Activated CD8-positive, alpha-beta T cell treated with anti-CD3 and anti-CD28 coated beads for 36 hours (primary cell): ENCODE measurements at regions not wholly inside any gene's neighbourhood (a gene's known extent, or its start where the extent isn't known, plus 50 kb on each side); places are given as distances from the start of the nearest gene placed in this dataset.

Source experiments
- ATAC-seq: fragments of 200-7000 bp; cut with Tn5 transposase; one replicate; pipeline ENCODE4 v1.10.0; 2021; ENCODE audit warnings: mild to moderate bottlenecking, moderate library complexity
- CTCF ChIA-PET: fragments of 350-600 bp; sonication (Branson Sonifier 250); formaldehyde crosslinking; loops from one replicate; lab custom pipeline; 2021; ENCODE audit warnings: antibody characterized with exemption; lab: Charles Lee
- POLR2A ChIA-PET: fragments of 350-600 bp; sonication (Branson Sonifier 250); formaldehyde crosslinking; loops from one replicate; lab custom pipeline; 2021; ENCODE audit warnings: antibody characterized with exemption; lab: Charles Lee
- DNase-seq: peaks from one replicate; pipeline ENCODE4 v3.0.0-alpha.2; 2020
- H3K27ac Mint-ChIP-seq: one replicate; pipeline ENCODE4 v1.8.0; 2021; ENCODE audit warnings: mild to moderate bottlenecking, mixed read lengths
- H3K27me3 Mint-ChIP-seq: one replicate; pipeline ENCODE4 v1.8.0; 2021; ENCODE audit warnings: mixed read lengths
- H3K36me3 Mint-ChIP-seq: one replicate; pipeline ENCODE4 v1.8.0; 2021; ENCODE audit warnings: low read depth, mixed read lengths
- H3K4me1 Mint-ChIP-seq: one replicate; pipeline ENCODE4 v1.8.0; 2021; ENCODE audit warnings: low read depth, mixed read lengths
- H3K4me3 Mint-ChIP-seq: one replicate; pipeline ENCODE4 v1.8.0; 2021; ENCODE audit warnings: mild to moderate bottlenecking, moderate library complexity, mixed read lengths
- H3K9me3 Mint-ChIP-seq: one replicate; pipeline ENCODE4 v1.8.0; 2021; ENCODE audit warnings: mixed read lengths
- intact Hi-C: fragments of 100-400 bp; cut with micrococcal nuclease; formaldehyde crosslinking; loops from one replicate; pipeline ENCODE4 v1.10.0; 2022
- TF ChIP-seq, protein P1 (sequence below): fragments of 200-600 bp; IDR thresholded peaks from one replicate; pipeline ENCODE4 v1.8.0; 2022; ENCODE audit warnings: antibody characterized with exemption, mild to moderate bottlenecking

DNA sequence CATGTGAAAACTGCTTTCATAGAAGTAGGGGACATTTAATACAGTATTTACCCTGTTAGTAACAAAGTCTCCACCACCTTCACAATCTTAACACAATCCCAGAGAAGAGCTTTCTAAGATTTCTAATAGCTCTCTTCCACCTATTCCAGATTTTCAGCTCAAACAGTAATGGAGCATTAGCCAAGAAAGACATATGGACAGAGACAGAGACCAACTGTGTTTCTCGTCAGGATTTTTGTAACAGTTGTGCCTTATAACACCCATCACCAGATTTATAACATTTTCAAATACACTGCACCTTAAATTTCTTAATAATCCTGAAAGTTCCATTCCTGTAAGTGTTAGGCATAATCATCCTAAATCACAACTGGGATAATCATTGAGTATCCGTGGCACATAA is 321.2 kb upstream of the TMTC1 start:
- Mint-ChIP-seq H3K36me3 (no peaks in the 10 kb centered on the region), H3K9me3 (no peaks in the 10 kb centered on the region), H3K4me1 (no peaks in the 10 kb centered on the region), H3K27ac (no peak overlapping the region), H3K27me3 (no peaks in the 10 kb centered on the region), H3K4me3 (no peak overlapping the region)
- ATAC-seq (no peak), DNase-seq (no peak)
- CTCF ChIA-PET, result no interaction called here
- POLR2A ChIA-PET, result no interaction called here
- TF ChIP-seq, protein P1, sequence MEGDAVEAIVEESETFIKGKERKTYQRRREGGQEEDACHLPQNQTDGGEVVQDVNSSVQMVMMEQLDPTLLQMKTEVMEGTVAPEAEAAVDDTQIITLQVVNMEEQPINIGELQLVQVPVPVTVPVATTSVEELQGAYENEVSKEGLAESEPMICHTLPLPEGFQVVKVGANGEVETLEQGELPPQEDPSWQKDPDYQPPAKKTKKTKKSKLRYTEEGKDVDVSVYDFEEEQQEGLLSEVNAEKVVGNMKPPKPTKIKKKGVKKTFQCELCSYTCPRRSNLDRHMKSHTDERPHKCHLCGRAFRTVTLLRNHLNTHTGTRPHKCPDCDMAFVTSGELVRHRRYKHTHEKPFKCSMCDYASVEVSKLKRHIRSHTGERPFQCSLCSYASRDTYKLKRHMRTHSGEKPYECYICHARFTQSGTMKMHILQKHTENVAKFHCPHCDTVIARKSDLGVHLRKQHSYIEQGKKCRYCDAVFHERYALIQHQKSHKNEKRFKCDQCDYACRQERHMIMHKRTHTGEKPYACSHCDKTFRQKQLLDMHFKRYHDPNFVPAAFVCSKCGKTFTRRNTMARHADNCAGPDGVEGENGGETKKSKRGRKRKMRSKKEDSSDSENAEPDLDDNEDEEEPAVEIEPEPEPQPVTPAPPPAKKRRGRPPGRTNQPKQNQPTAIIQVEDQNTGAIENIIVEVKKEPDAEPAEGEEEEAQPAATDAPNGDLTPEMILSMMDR, result no peak
- intact Hi-C loops, result no loop called here

DNA sequence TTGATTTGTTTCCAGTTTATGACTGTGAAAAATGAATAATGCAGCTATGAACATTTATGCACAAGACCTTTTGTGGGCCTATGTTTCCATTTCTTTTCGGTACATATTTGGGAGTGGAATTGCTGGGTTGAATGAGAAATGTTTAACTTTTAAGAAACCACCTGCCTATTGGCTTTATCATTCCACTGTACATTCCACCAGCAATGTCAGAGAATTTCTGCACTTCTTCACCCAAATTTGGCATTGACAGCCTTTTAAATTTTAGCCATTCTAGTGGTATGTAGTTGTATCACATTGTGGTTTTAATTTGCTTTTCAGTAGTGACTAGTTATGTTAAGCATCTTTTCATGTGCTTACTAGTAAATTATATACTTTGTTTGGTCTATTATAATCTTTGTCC is 317.0 kb upstream of the TMTC1 start:
- H3K27me3 Mint-ChIP-seq, result no peaks in the 10 kb centered on the region
- no peak overlapping the region for H3K4me3 Mint-ChIP-seq
- intact Hi-C loops, result no loop called here
- DNase-seq (no peak), ATAC-seq (no peak)
- TF ChIP-seq, protein P1, result no peak
- ChIA-PET POLR2A (no interaction called here), CTCF (no interaction called here)
- no peaks in the 10 kb centered on the region for H3K36me3 Mint-ChIP-seq
- no peak overlapping the region for H3K27ac Mint-ChIP-seq
- no peaks in the 10 kb centered on the region for H3K9me3 Mint-ChIP-seq
- no peaks in the 10 kb centered on the region for H3K4me1 Mint-ChIP-seq

DNA sequence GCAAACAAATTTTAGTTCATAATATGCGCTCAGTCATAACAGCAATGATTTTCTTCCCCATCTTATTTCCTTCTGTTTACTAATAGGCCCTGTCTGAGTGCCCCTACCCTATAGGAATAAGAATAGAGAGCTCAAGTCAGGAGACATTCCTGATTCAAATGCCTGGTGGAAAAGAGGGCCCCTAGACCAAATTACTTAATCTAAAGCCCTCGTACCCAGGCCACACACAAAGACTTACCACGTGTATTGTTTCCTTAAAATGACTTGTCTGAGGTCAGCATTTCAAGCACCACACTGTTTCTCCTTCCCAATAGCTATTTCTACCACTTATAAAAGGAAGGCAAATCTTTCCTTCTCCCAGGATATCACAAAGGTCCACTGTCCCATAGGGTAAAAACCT is 314.9 kb upstream of the TMTC1 start:
- ATAC-seq, result no peak
- Mint-ChIP-seq H3K27me3 (no peaks in the 10 kb centered on the region), H3K27ac (no peak overlapping the region), H3K36me3 (no peaks in the 10 kb centered on the region), H3K9me3 (no peaks in the 10 kb centered on the region), H3K4me1 (no peaks in the 10 kb centered on the region), H3K4me3 (no peak overlapping the region)
- intact Hi-C loops, result no loop called here
- TF ChIP-seq, protein P1, result no peak
- CTCF ChIA-PET, result no interaction called here
- POLR2A ChIA-PET, result interaction anchor here (0.7 kb wide), 1 partner anchor 18 kb away, joined by 3 read pairs; no protein-coding TSS in a partner anchor
- no peak for DNase-seq

GRCh38 chr12:30095511-30095910 is 311.8 kb upstream of the TMTC1 start:
- Mint-ChIP-seq H3K36me3 (no peaks in the 10 kb centered on the region), H3K4me1 (no peaks in the 10 kb centered on the region), H3K9me3 (no peaks in the 10 kb centered on the region), H3K27me3 (no peaks in the 10 kb centered on the region), H3K27ac (no peak overlapping the region), H3K4me3 (no peak overlapping the region)
- POLR2A ChIA-PET, result no interaction called here
- no peak for DNase-seq
- intact Hi-C loops, result no loop called here
- TF ChIP-seq, protein P1, result no peak
- CTCF ChIA-PET, result no interaction called here
- ATAC-seq, result no peak

- Mint-ChIP-seq H3K4me1 (no peaks in the 10 kb centered on the region), H3K36me3 (no peaks in the 10 kb centered on the region), H3K4me3 (no peak overlapping the region), H3K9me3 (no peaks in the 10 kb centered on the region), H3K27me3 (no peaks in the 10 kb centered on the region), H3K27ac (no peak overlapping the region)
- no peak for ATAC-seq
- ChIA-PET POLR2A (no interaction called here), CTCF (no interaction called here)
- intact Hi-C loops, result no loop called here
- no peak for DNase-seq
- TF ChIP-seq, protein P1, result no peak
Observed at GRCh38 chr12:30092983-30093617, 309.4 kb upstream of the TMTC1 start.
